DND-41 (cell line): ENCODE measurements at regions not wholly inside any gene's neighbourhood (a gene's known extent, or its start where the extent isn't known, plus 50 kb on each side); places are given as distances from the start of the nearest gene placed in this dataset.

Experiments
- ATAC-seq: fragments of 200-7000 bp; cut with Tn5 transposase; 3 replicates; pipeline ENCODE4 v1.9.1; 2021; ENCODE audit warnings: low read depth; ENCODE audit not compliant: insufficient read depth
- DNase-seq: peaks from one replicate; pipeline ENCODE4 v3.0.0-alpha.2; 2020
- H2AFZ ChIP-seq: 2 replicates; pipeline ENCODE4 v1.6.0; 2012; ENCODE audit warnings: low read depth, low read length
- H3K27ac ChIP-seq: 2 replicates; pipeline ENCODE4 v1.5.1; 2012; ENCODE audit warnings: low read length, inconsistent platforms
- H3K27me3 ChIP-seq: fragments of 200-600 bp; sonication (generic); 2 replicates; pipeline ENCODE4 v1.6.0; 2012; ENCODE audit warnings: low read length, mild to moderate bottlenecking, inconsistent platforms; ENCODE audit not compliant: insufficient read depth, poor library complexity
- H3K36me3 ChIP-seq: 2 replicates; pipeline ENCODE4 v1.5.1; 2012; ENCODE audit warnings: low read length, inconsistent platforms; ENCODE audit not compliant: insufficient read depth
- H3K4me1 ChIP-seq: 2 replicates; pipeline ENCODE4 v1.5.1; 2012; ENCODE audit warnings: mild to moderate bottlenecking, low read length; ENCODE audit not compliant: insufficient read depth
- H3K4me2 ChIP-seq: 2 replicates; pipeline ENCODE4 v1.6.0; 2012; ENCODE audit warnings: mild to moderate bottlenecking, moderate library complexity, low read length, inconsistent platforms; ENCODE audit not compliant: insufficient read depth
- H3K4me3 ChIP-seq, 2 experiments: fragments of 200-600 bp in 1 of 2; shearing (Covaris generic) in 1 of 2; 2 replicates each; pipeline ENCODE4 v1.5.1; 2012 to 2016; ENCODE audit warnings: inconsistent platforms in 2 of 2, low read length in 2 of 2, mild to moderate bottlenecking in 2 of 2, low read depth in 1 of 2, moderate library complexity in 1 of 2
- H3K79me2 ChIP-seq: 2 replicates; pipeline ENCODE4 v1.6.0; 2012; ENCODE audit warnings: low read length, inconsistent platforms; ENCODE audit not compliant: insufficient read depth
- H3K9ac ChIP-seq: 2 replicates; pipeline ENCODE4 v1.6.0; 2012; ENCODE audit warnings: low read depth, mild to moderate bottlenecking, inconsistent platforms, low read length, moderate library complexity
- H3K9me3 ChIP-seq: 2 replicates; pipeline ENCODE4 v1.5.1; 2012; ENCODE audit warnings: low read length, moderate library complexity, mild to moderate bottlenecking, inconsistent platforms; ENCODE audit not compliant: insufficient read depth, severe bottlenecking
- H4K20me1 ChIP-seq: 2 replicates; pipeline ENCODE4 v1.6.0; 2012; ENCODE audit warnings: low read length; ENCODE audit not compliant: insufficient read depth
- EZH2 ChIP-seq: IDR thresholded peaks from 3 replicates; pipeline ENCODE4 v1.6.1; 2012; ENCODE audit warnings: borderline replicate concordance, low read depth, mild to moderate bottlenecking, moderate library complexity, low read length, inconsistent platforms; ENCODE audit not compliant: severe bottlenecking
- TF ChIP-seq, protein P1 (sequence below): IDR thresholded peaks from 2 replicates; pipeline ENCODE4 v1.5.1; 2012; ENCODE audit warnings: borderline replicate concordance, low read length, moderate library complexity, mild to moderate bottlenecking; ENCODE audit not compliant: poor library complexity, severe bottlenecking; ENCODE audit errors: extremely low read depth

DNA sequence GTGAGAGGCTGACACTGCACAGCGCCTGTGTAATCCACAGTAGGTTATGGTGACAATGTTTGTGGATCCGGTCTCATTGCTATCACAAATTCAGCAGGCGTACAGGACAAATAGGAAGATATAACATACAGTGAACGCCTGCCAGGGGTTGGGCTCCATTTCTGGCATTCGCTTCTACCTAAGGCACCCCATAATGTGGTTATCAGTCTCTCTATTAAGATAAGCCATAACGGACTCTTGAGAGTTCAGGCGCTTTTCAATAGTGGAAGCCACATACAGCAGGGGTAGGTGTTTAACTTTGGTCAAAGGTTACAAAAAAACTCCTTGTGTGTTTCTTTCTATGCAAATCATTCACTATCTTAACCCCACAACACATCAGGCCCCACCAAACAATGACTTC lies 72.8 kb downstream of the SIPA1L2 start:
- no peak overlapping the region for H3K9ac ChIP-seq

DNA sequence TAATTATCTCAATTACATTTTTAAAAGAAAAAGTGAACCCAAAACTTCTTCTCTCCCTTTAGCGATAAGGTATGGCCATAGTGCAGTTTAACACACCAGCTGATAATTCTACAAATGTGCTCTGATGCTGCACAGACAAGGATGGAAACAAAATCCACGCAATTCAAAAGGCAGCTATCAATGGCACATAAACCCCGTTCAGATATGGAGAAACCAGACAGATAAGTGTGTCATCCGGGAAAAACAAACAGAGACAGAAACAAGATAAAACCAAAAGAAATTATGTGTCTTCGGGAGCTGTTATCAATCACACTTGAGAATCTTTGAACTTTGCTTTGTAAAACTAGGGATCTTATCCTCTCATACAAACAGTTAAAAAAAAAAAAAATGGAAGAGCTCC lies 73.6 kb downstream of the SIPA1L2 start:
- Histone ChIP-seq H3K4me3 (no peak overlapping the region), H3K36me3 (no peaks in the 10 kb centered on the region), H3K4me2 (no peak overlapping the region), H4K20me1 (no peaks in the 10 kb centered on the region), H3K79me2 (no peaks in the 10 kb centered on the region), H2AFZ (no peak overlapping the region), H3K4me1 (peaks cover 7% of the 10 kb centered on the region), H3K27ac (no peak overlapping the region), H3K9me3 (no peaks in the 10 kb centered on the region), H3K9ac (no peak overlapping the region), H3K27me3 (no peaks in the 10 kb centered on the region)
- DNase-seq: no peak
- no peak for ATAC-seq
- TF ChIP-seq EZH2: no peak
- TF ChIP-seq, protein P1, sequence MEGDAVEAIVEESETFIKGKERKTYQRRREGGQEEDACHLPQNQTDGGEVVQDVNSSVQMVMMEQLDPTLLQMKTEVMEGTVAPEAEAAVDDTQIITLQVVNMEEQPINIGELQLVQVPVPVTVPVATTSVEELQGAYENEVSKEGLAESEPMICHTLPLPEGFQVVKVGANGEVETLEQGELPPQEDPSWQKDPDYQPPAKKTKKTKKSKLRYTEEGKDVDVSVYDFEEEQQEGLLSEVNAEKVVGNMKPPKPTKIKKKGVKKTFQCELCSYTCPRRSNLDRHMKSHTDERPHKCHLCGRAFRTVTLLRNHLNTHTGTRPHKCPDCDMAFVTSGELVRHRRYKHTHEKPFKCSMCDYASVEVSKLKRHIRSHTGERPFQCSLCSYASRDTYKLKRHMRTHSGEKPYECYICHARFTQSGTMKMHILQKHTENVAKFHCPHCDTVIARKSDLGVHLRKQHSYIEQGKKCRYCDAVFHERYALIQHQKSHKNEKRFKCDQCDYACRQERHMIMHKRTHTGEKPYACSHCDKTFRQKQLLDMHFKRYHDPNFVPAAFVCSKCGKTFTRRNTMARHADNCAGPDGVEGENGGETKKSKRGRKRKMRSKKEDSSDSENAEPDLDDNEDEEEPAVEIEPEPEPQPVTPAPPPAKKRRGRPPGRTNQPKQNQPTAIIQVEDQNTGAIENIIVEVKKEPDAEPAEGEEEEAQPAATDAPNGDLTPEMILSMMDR: no peak

More for the DNA sequence above, 72.8 kb downstream of the SIPA1L2 start:
- Histone ChIP-seq H3K27me3 (no peaks in the 10 kb centered on the region), H3K4me2 (no peak overlapping the region), H3K27ac (no peak overlapping the region), H3K4me1 (peaks cover 7% of the 10 kb centered on the region), H3K4me3 (no peak overlapping the region), H3K79me2 (no peaks in the 10 kb centered on the region), H4K20me1 (no peaks in the 10 kb centered on the region), H3K36me3 (no peaks in the 10 kb centered on the region), H2AFZ (no peak overlapping the region), H3K9me3 (no peaks in the 10 kb centered on the region)
- ATAC-seq (no peak), DNase-seq (no peak)
- TF ChIP-seq, protein P1: no peak
- no peak for TF ChIP-seq EZH2

DNA sequence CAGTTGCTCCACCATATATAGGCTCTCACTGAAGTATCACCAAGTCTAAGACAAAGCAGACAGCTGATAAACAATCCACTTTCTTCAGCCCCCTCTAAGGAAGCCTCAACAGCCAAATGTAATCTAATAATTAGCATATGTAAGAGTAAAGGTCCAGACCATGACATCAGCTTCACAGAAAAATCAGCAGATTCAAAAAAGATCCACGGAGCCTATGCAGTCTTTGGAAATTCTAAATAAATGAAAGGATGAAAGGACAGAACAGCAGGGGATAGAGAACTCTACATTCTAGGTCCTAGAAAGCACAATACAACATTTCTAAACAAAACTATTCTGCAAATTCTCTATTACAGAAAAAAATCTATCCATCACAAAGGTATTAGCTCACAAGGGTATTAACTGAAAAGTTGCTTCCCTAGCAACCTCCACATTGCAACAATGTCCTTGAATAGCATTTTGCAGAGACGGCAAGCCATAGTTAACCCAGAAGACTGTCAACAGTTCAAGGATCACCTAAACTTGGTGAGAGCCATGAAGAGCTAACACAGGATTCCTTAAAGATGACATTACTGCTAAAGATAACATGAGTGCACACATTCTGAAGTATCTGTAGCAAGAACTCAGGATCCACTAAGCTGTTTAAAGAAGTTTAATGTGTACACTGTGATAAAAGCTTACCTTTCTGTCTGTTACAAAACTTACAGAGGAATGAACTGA lies 74.3 kb downstream of the SIPA1L2 start:
- H3K4me1 ChIP-seq: peaks cover 7% of the 10 kb centered on the region
- no peak for DNase-seq
- H3K9ac ChIP-seq: no peak overlapping the region
- no peak overlapping the region for H2AFZ ChIP-seq
- no peaks in the 10 kb centered on the region for H3K79me2 ChIP-seq
- no peak overlapping the region for H3K27ac ChIP-seq
- no peaks in the 10 kb centered on the region for H3K9me3 ChIP-seq
- H3K4me2 ChIP-seq: no peak overlapping the region
- H3K4me3 ChIP-seq: no peak overlapping the region
- H4K20me1 ChIP-seq: no peaks in the 10 kb centered on the region
- H3K36me3 ChIP-seq: no peaks in the 10 kb centered on the region
- no peak for ATAC-seq
- no peaks in the 10 kb centered on the region for H3K27me3 ChIP-seq
- TF ChIP-seq, protein P1: no peak
- no peak for TF ChIP-seq EZH2

DNA sequence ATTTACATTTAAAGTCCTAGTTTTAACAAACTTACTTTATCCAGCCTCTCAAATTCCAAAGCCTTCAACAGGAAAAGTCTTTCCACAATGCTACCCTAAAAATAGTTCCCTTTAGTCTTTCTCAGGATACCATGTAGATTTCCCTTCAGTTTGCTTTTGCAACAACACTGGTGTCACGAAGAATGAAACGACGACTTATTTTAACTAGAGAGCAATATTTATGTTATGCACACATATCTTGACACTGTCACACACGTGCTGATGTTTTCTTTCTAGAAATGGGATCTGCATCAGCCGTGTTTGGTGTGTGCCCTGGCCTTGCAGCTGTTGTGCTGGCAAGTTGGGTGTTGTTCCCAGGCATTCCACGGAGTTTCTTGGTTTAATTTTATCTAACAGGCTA lies 75.5 kb downstream of the SIPA1L2 start:
- Histone ChIP-seq H2AFZ (no peak overlapping the region), H3K4me3 (no peak overlapping the region), H3K4me2 (no peak overlapping the region), H3K9me3 (no peaks in the 10 kb centered on the region), H3K27me3 (no peaks in the 10 kb centered on the region), H3K79me2 (no peaks in the 10 kb centered on the region), H3K27ac (no peak overlapping the region), H3K9ac (no peak overlapping the region), H3K36me3 (no peaks in the 10 kb centered on the region), H4K20me1 (no peaks in the 10 kb centered on the region), H3K4me1 (peaks cover 7% of the 10 kb centered on the region)
- no peak for ATAC-seq
- TF ChIP-seq EZH2: no peak
- TF ChIP-seq, protein P1: no peak
- no peak for DNase-seq
